Keratinocyte (primary cell): ENCODE measurements at regions not wholly inside any gene's neighbourhood (a gene's known extent, or its start where the extent isn't known, plus 50 kb on each side); places are given as distances from the start of the nearest gene placed in this dataset.

ENCODE experiments used
- DNase-seq: peaks from one replicate; pipeline ENCODE4 v3.0.0-alpha.2; 2011; ENCODE audit warnings: low read depth, missing footprints, low spot score
- FAIRE-seq: peaks from 2 replicates; lab custom pipeline; 2011; peaks lifted over from hg19 to GRCh38; lab: Jason Lieb, UNC
- H2AFZ ChIP-seq: 2 replicates; pipeline ENCODE4 v1.6.0; 2012; ENCODE audit warnings: low read length, control low read depth, inconsistent platforms; ENCODE audit not compliant: control insufficient read depth
- H3K27ac ChIP-seq: 2 replicates; pipeline ENCODE4 v1.5.1; 2011; ENCODE audit warnings: low read length; ENCODE audit not compliant: control insufficient read depth, insufficient read depth
- H3K27me3 ChIP-seq: 3 replicates; pipeline ENCODE4 v1.6.0; 2011; ENCODE audit warnings: low read length; ENCODE audit not compliant: control insufficient read depth, insufficient read depth; ENCODE audit errors: extremely low read depth
- H3K36me3 ChIP-seq, 2 experiments: 2 replicates in 1 of 2; 3 replicates in 1 of 2; pipeline ENCODE4 v1.5.1; 2011; ENCODE audit warnings: low read length in 2 of 2, mild to moderate bottlenecking in 1 of 2; ENCODE audit not compliant: control insufficient read depth in 2 of 2, insufficient read depth in 2 of 2; ENCODE audit errors: extremely low read depth in 1 of 2
- H3K4me1 ChIP-seq: 3 replicates; pipeline ENCODE4 v1.5.1; 2011; ENCODE audit warnings: low read length; ENCODE audit not compliant: control insufficient read depth, insufficient read depth; ENCODE audit errors: extremely low read depth
- H3K4me2 ChIP-seq: 3 replicates; pipeline ENCODE4 v1.6.0; 2011; ENCODE audit warnings: low read depth, low read length; ENCODE audit not compliant: control insufficient read depth, insufficient read depth; ENCODE audit errors: extremely low read depth
- H3K4me3 ChIP-seq, 3 experiments: fragments of 200-600 bp in 1 of 3; sonication (generic) in 1 of 3; 2 replicates in 2 of 3; 3 replicates in 1 of 3; pipeline ENCODE4 v1.5.1; 2011 to 2016; ENCODE audit warnings: low read length in 3 of 3, mild to moderate bottlenecking in 3 of 3, control low read depth in 2 of 3, inconsistent platforms in 1 of 3, low read depth in 1 of 3, mixed read lengths in 1 of 3, mixed run types in 1 of 3, moderate library complexity in 1 of 3; ENCODE audit not compliant: control insufficient read depth in 2 of 3, insufficient read depth in 2 of 3; ENCODE audit errors: extremely low read depth in 1 of 3
- H3K79me2 ChIP-seq: 2 replicates; pipeline ENCODE4 v1.6.0; 2012; ENCODE audit warnings: low read length; ENCODE audit not compliant: control insufficient read depth, insufficient read depth
- H3K9ac ChIP-seq: 3 replicates; pipeline ENCODE4 v1.6.0; 2011; ENCODE audit warnings: low read length; ENCODE audit not compliant: control insufficient read depth, insufficient read depth; ENCODE audit errors: extremely low read depth
- H3K9me1 ChIP-seq: 3 replicates; pipeline ENCODE4 v1.6.0; 2011; ENCODE audit warnings: low read length; ENCODE audit not compliant: control insufficient read depth, insufficient read depth; ENCODE audit errors: extremely low read depth
- H3K9me3 ChIP-seq: 2 replicates; pipeline ENCODE4 v1.5.1; 2012; ENCODE audit warnings: low read depth, low read length; ENCODE audit not compliant: control insufficient read depth
- H4K20me1 ChIP-seq: 3 replicates; pipeline ENCODE4 v1.6.0; 2011; ENCODE audit warnings: low read length; ENCODE audit not compliant: control insufficient read depth, insufficient read depth; ENCODE audit errors: extremely low read depth
- CTCF ChIP-seq, 3 experiments: IDR thresholded peaks in 1 of 3; conservative IDR thresholded peaks in 1 of 3; optimal IDR thresholded peaks in 1 of 3; 2 replicates in 2 of 3; 3 replicates in 1 of 3; pipeline versions ENCODE3 to v1.5.1; 2011; ENCODE audit warnings: low read length in 3 of 3, mild to moderate bottlenecking in 3 of 3, moderate library complexity in 2 of 3, control low read depth in 1 of 3, inconsistent platforms in 1 of 3; ENCODE audit not compliant: insufficient read depth in 2 of 3; ENCODE audit errors: extremely low read depth in 1 of 3
- EZH2 ChIP-seq: IDR thresholded peaks from one replicate; pipeline ENCODE4 v1.6.1; 2012; ENCODE audit warnings: inconsistent platforms, mild to moderate bottlenecking, low read length, moderate library complexity
- dilution Hi-C: fragments of 300-500 bp; cut with MboI; formaldehyde crosslinking; loops from one replicate; pipeline ENCODE4 v1.7.0; 2020; ENCODE audit warnings: low sequenced_read_pairs; ENCODE audit not compliant: extremely low pct_ligation_motif_present

- H3K9me3 ChIP-seq = no peaks in the 10 kb centered on the region
- DNase-seq (no peak), FAIRE-seq (no peak)
- H3K4me3 ChIP-seq = no peak overlapping the region
- peaks cover 13% of the 10 kb centered on the region for H3K4me1 ChIP-seq
- no peak overlapping the region for H2AFZ ChIP-seq
- no peaks in the 10 kb centered on the region for H3K9me1 ChIP-seq
- H4K20me1 ChIP-seq = no peaks in the 10 kb centered on the region
- no peak overlapping the region for H3K9ac ChIP-seq
- no peaks in the 10 kb centered on the region for H3K27me3 ChIP-seq
- TF ChIP-seq CTCF (optimal IDR thresholded peaks at IDR 0.05 in 1 of 3, IDR thresholded peaks at IDR 0.05 in 1 of 3, conservative IDR thresholded peaks at IDR 0.05 in 1 of 3; ENCODE audit: extremely low read depth in 1 of 3, insufficient read depth in 2 of 3, low read length in 3 of 3) = no peak
- H3K36me3 ChIP-seq = no peaks in the 10 kb centered on the region
- no peaks in the 10 kb centered on the region for H3K79me2 ChIP-seq
- dilution Hi-C loops = no loop called here
- no peak overlapping the region for H3K4me2 ChIP-seq
- H3K27ac ChIP-seq = no peak overlapping the region
Observed at GRCh38 chr10:80896076-80896475, 358.4 kb downstream of the SH2D4B start.

- Histone ChIP-seq H3K27ac (no peak overlapping the region), H4K20me1 (no peaks in the 10 kb centered on the region), H3K27me3 (no peaks in the 10 kb centered on the region), H3K79me2 (no peaks in the 10 kb centered on the region), H3K9ac (no peak overlapping the region), H3K4me2 (no peak overlapping the region), H3K9me1 (no peaks in the 10 kb centered on the region), H3K9me3 (no peaks in the 10 kb centered on the region), H3K4me1 (peaks cover 13% of the 10 kb centered on the region), H2AFZ (no peak overlapping the region), H3K36me3 (no peaks in the 10 kb centered on the region), H3K4me3 (no peak overlapping the region)
- no peak for DNase-seq
- FAIRE-seq = no peak
- no peak for TF ChIP-seq CTCF (optimal IDR thresholded peaks at IDR 0.05 in 1 of 3, IDR thresholded peaks at IDR 0.05 in 1 of 3, conservative IDR thresholded peaks at IDR 0.05 in 1 of 3; ENCODE audit: extremely low read depth in 1 of 3, insufficient read depth in 2 of 3, low read length in 3 of 3)
- no peak for TF ChIP-seq EZH2
- dilution Hi-C loops = no loop called here
Observed at GRCh38 chr10:80896959-80897358, 359.3 kb downstream of the SH2D4B start.
